ENCODE measurements at regions not wholly inside any gene's neighbourhood (a gene's known extent, or its start where the extent isn't known, plus 50 kb on each side); places are given as distances from the start of the nearest gene placed in this dataset.

GRCh38 chr6:147752689-147753403 lies 244.4 kb downstream of the SAMD5 start:
- TF ChIP-seq, protein P1, sequence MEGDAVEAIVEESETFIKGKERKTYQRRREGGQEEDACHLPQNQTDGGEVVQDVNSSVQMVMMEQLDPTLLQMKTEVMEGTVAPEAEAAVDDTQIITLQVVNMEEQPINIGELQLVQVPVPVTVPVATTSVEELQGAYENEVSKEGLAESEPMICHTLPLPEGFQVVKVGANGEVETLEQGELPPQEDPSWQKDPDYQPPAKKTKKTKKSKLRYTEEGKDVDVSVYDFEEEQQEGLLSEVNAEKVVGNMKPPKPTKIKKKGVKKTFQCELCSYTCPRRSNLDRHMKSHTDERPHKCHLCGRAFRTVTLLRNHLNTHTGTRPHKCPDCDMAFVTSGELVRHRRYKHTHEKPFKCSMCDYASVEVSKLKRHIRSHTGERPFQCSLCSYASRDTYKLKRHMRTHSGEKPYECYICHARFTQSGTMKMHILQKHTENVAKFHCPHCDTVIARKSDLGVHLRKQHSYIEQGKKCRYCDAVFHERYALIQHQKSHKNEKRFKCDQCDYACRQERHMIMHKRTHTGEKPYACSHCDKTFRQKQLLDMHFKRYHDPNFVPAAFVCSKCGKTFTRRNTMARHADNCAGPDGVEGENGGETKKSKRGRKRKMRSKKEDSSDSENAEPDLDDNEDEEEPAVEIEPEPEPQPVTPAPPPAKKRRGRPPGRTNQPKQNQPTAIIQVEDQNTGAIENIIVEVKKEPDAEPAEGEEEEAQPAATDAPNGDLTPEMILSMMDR (IDR thresholded peaks at IDR 0.05; ENCODE audit: borderline replicate concordance, extremely low read depth, low read length, poor library complexity, severe bottlenecking): no peak
- no peak for TF ChIP-seq EZH2 (IDR thresholded peaks at IDR 0.05; ENCODE audit: borderline replicate concordance, low read depth, low read length, severe bottlenecking)
